H7 (cell line): ENCODE measurements at regions not wholly inside any gene's neighbourhood (a gene's known extent, or its start where the extent isn't known, plus 50 kb on each side); places are given as distances from the start of the nearest gene placed in this dataset.

ENCODE experiments used
- DNase-seq: peaks from one replicate; pipeline ENCODE4 v3.0.0; 2012
- H3K27me3 ChIP-seq: 2 replicates; pipeline ENCODE4 v1.6.0; 2011; ENCODE audit warnings: mild to moderate bottlenecking, low read length; ENCODE audit not compliant: control insufficient read depth, insufficient read depth
- H3K36me3 ChIP-seq: replicated peaks from 2 replicates; pipeline ENCODE4 v1.5.1; 2011; ENCODE audit warnings: low read length; ENCODE audit not compliant: control insufficient read depth, insufficient read depth
- H3K4me3 ChIP-seq: 2 replicates; pipeline ENCODE4 v1.5.1; 2011; ENCODE audit warnings: low read depth, mild to moderate bottlenecking, control low read depth, low read length, moderate library complexity; ENCODE audit not compliant: insufficient read depth

DNA sequence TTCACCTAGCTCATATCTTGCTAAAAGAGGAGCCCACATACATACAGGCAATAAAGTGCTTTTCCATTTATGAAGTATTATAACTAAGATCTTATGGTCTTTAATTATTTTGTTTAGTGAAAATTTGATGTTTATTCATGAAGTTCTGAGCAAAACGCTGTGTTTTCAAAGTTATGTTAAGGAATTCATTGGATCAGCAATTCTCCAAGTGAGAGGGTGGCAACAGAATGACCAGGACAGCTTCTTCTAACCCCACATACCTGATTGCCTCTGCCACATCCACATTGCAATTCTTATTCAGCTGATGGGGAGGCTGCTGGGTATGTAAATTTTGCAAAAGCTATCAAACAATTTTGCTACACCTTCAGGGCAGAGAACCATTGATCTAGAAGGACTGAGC is 116.8 kb downstream of the OGFRL1 start:
- no peaks in the 10 kb centered on the region for H3K36me3 ChIP-seq
- no peaks in the 10 kb centered on the region for H3K27me3 ChIP-seq
- H3K4me3 ChIP-seq: no peak overlapping the region
- no peak for DNase-seq

DNA sequence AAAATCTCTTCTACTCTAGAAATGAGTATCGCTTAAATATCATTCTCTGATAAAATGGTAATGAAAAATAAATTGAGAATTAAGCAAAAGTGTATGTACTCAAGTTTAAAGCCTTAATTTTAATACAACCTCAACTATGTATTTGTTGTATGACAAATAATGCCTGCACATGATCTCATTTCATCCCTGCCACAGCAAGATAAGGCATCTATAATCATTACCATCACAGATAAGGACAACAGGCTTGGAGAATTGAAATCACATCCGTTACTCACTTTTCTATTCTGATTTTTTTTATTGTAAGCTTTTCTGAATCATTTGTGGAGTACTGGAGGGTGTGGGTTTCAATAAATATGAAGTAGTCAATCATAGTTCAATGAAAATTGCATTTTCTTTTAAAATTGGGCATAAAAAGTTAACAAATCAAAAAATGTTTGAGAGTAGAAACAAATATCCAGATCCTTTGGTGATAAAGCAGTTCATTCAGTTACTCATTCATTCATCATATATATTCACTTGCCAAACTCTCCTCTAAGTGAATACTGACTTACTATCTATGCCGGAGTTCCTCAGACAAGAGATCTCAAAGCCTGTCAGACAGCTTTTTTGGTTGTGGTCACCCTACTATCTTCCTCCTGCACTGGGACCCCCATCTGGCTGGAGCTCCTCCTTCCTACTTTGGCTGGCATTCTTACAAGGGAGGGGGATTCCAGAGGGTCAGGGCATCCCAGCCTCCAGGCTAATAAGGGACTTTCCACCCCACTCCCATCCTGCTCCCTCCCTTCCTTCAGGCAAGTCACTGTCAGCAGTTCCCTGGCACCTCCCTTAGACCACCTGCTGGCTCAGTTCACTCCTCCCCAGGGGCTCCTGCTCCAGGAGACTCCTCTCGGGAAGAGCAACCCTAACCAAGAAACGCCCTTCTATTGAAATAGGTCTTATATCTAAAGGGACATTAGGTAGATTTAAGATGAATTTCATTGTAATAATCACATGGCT is 118.6 kb downstream of the OGFRL1 start:
- no peak overlapping the region for H3K4me3 ChIP-seq

DNA sequence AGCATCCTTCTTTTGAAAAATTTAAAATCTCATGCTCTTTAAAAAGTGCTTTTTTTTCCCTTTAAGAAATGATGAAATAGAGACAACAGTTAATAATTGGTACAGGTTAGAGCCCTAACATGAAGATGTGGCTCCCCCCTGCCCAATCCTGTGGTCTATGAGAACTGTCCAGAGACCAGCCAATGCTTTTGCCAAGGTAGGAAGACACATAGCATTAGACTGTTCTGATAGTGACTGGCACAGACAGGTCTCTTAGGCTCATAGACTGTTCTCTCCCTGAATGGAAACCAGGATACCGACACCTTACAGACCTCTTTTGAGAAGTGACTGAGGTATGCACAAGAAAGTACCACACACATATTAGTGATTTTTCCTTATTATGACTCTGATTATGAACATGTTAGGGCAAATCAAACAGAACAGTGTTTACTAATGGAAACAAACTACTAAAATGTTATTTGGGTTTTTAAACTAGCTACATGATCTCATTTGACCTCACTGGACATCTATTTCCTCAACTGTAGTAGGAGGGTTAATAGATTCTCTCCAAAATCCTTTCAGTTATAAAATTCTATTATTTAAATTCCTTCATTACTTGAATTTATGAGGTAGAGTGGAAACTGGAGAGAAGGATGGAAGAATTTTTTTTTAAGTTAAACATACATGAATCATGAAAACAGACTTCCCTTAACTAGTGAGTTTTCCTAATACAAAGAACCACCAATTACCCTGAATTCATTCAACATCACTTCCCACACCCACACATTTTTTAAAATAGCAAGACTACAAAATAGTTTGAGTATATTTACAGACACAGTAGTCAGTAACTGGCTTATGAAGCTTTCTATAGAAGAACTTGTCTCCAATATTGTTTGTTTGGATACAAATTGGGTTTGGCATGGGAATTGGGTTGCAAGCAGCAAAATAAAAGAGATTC is 120.4 kb downstream of the OGFRL1 start:
- no peak overlapping the region for H3K4me3 ChIP-seq
- H3K27me3 ChIP-seq: no peaks in the 10 kb centered on the region
- DNase-seq: no peak
- H3K36me3 ChIP-seq: no peaks in the 10 kb centered on the region

More for the DNA sequence above, 118.6 kb downstream of the OGFRL1 start:
- peak; percentile 14 for DNase-seq
- Histone ChIP-seq H3K27me3 (no peaks in the 10 kb centered on the region), H3K36me3 (no peaks in the 10 kb centered on the region)

DNA sequence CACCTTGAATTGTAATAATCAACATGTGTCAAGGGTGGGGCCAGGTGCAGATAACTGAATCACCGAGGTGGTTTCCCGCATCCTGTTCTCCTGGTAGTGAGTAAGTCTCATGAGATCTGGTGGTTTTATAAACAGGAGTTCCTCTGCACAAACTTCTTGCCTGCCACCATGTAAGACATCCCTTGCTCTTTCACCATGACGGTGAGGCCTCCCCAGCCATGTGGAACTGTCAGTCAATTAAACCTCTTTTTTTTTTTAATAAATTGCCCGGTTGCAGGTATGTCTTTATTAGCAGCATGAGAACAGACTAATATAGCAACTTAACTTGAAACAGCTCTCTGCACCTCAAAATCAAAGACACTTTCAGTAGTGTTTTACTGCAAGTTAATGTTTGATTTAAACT is 121.6 kb downstream of the OGFRL1 start:
- H3K27me3 ChIP-seq: no peaks in the 10 kb centered on the region
- no peaks in the 10 kb centered on the region for H3K36me3 ChIP-seq
- DNase-seq: no peak
- H3K4me3 ChIP-seq: no peak overlapping the region

DNA sequence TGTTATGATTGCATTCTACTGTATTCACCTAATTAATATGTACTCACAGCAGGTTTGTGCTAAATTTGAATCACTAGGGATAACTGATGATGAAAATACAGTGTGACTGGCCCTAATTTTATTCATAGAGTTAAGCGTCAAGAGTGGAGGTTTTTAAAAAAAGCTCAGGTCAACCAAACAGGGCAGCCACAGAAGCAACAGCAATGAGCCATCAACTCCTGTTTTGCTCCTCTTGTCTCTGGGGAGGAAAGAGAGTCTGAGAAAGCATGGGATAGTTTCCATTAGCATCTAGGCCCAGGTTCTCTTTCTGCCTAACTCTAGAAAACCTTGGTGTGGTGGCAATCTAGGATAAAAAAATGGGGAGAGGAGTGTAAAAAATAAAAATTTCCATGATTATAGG is 122.1 kb downstream of the OGFRL1 start:
- Histone ChIP-seq H3K36me3 (no peaks in the 10 kb centered on the region; the same call in 1 of the 2 replicates), H3K27me3 (no peaks in the 10 kb centered on the region), H3K4me3 (no peak overlapping the region)
- no peak for DNase-seq

DNA sequence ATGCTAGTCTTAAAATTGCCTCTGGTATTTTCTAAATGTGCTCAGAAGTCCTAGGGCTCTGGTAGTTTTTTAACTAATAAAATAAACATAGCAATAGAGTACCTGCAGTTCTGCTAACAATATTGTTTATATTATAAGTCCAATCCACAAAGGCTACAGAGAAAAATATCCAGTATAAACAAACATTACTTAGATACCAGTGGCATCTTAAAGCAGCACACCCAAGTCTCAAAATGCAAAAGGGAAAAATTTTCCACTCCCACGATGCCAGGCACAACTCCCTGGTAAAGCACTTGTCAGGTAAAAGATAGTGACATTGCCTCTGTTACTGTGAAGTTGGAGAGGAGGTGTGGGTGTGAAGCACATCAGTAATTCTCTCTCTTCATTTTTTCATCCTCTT is 123.3 kb downstream of the OGFRL1 start:
- DNase-seq: no peak
- Histone ChIP-seq H3K36me3 (peaks cover 2% of the 10 kb centered on the region), H3K27me3 (no peaks in the 10 kb centered on the region), H3K4me3 (no peak overlapping the region)

DNA sequence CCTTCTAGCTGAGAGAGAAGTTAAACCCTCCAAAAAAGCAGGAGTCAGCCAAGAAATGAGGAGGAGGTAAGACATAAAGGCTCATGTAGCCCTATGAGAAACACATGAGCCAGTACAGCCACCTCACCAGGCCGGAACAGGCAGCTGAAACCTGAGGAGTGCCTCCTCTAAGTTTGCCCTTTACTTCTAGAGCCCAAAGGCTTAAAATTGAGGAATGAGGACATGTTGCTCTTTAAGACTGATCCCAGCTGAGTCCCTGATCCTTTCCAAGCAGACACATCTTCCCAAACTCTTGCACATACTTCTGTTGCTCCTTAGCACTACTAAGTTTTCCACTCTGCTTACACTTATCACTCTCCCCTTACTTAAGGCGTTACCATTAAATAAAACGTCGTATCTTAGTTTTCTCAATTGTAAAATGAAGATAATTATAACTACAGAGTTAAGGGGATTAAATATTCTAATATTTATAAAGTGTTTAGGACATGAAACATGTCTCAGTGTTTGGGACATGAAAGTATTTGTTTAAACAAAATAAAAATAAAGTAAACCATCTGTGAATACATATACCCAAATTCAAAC is 124.0 kb downstream of the OGFRL1 start:
- no peak for DNase-seq
- H3K36me3 ChIP-seq: peaks cover 2% of the 10 kb centered on the region
- no peak overlapping the region for H3K4me3 ChIP-seq
- no peaks in the 10 kb centered on the region for H3K27me3 ChIP-seq

DNA sequence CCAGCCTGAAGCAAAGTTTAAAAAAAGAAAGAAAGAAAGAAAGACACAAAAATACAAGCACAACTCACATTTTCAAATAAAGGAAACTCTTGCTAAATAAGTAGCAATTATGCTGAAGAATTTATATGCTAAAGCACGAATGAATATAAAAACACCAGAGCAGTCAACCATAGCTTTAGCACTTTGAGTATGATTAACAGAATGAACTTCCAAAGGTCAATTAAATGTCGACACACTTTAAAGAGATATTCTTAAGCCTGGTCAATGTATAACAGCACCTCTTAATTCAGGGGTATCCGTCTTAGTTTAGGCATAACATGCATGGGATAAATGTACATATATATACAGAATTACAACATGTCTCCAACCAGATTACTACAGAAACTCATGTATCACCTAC is 125.9 kb downstream of the OGFRL1 start:
- H3K27me3 ChIP-seq: peaks cover 3% of the 10 kb centered on the region
- H3K4me3 ChIP-seq: no peak overlapping the region
- H3K36me3 ChIP-seq: peaks cover 2% of the 10 kb centered on the region
- DNase-seq: no peak

DNA sequence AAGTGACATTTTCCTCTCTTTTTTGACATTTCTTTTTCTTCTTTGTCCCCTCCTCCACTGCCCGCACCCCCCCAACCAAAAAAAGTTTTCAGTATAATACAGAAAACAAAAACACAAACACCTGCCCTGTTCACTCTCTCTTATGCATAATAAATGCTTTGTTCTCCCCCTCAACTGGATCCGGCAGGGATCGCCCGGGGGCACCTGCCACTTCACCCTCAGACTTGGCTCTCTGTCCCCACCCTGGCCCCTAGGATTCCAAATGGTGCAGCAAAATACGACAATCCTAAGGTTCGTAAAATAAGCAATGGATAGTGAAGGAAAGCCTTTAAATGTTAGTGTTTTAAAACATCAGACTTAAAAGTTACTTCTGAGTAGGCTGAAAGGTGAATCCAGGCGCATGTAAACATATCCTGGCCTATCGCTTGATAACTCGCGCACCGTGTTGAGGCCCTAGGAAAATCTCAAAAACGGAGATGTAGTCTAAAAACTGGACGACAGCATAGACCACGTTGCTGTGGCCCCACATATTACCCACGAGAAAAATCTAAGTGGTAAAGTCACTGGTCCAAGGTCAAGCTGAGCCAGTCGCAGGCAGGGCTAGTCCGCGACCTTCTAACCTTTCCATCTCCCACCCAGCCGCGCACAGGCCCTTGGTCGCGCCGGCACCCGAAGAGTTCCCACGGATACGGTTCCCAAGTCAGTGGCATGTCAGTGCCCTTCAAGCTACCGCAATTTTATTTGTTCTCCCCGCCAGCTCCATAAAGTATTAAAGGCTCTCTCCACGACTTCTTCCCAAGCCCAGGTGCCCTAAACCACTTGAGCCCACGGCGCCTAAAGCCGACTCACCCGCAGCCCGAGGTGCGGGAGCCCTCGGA is 130.8 kb downstream of the OGFRL1 start:
- Histone ChIP-seq H3K4me3 (peak overlapping the region; percentile 87), H3K36me3 (peaks cover 2% of the 10 kb centered on the region), H3K27me3 (peaks cover 9% of the 10 kb centered on the region)
- peak; percentile 9 for DNase-seq

DNA sequence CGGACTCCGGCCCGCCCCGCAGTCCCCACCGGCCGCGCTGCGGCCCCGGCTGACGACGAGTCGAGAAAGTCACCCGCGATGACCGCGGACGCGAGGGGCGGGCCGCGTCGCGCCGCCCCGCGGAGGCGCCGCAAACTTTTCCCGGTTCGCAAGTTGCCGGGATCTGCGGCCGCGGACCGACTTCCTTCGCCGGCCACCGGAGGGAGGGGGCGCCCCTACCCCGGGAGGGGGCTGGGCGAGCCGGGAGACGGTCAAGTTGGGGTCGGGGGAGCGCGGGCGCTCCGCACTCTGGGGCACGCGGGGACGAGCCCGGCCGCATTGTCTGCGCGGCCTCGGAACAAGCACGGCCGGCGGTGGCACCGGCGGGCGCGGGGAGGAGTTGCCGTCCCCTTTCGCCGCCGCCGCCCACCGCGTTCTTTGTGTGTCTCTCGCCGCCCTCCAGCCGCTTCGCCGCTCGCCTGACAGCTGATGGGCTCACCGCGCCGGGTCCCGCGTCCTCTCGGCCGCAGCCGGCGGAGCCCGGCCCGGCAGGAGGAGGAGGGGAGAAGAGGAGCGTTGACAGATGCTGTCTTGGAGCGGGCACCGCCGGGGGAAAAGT is 131.6 kb downstream of the OGFRL1 start:
- Histone ChIP-seq H3K36me3 (peaks cover 2% of the 10 kb centered on the region), H3K4me3 (peak overlapping the region; percentile 87), H3K27me3 (peaks cover 9% of the 10 kb centered on the region)
- DNase-seq: peak; percentile 65

DNA sequence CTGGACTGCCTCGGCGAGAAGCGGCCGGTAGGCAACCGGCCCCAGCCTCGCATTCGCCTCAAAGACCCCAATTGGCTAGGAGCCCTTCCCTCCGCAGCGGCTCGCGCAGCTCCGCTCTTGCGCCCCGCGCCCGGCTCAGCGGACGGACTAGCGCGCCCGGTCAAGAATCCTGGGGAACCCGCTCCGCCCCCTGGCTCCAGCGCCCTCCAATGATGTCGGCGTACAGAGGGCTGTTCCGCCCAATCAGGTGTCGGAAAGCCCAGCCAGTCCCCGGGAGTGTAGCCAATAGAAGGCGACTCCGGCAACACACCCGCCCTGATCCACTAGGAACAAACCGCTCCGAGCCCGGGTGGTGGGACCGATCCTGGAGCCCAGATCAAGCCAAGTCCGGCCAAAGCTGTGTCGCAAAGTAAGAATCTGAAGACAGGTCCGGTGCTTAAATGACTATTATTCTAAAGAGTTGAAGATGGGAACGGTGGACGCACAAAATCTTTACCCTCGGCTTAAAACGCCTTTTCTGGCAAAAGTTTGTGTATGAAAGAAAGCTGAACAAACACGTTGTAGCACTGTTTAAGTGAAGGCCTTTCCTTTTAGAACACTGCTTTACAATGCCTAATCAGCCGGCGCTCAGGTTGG is 132.2 kb downstream of the OGFRL1 start:
- DNase-seq: peak; percentile 87

DNA sequence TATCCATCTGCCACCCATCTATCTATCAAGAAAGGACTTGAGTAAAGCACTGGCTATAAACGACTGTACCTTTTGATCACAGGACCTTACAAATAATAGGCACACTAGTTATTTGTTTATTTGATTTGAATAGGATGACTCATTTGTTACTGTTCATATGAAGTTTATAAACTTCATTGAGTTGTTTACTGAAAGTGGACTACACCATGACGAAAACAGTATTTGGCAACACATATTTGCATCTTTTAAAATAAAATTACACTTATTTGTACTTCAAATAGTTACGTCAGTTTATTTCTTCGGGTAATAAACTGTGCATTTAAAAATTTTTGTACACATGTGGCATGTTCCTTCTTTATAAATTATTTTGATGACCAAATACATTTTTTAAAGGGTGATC is 133.0 kb downstream of the OGFRL1 start:
- Histone ChIP-seq H3K4me3 (no peak overlapping the region), H3K36me3 (no peaks in the 10 kb centered on the region), H3K27me3 (peaks cover 9% of the 10 kb centered on the region)
- no peak for DNase-seq

More for the DNA sequence above, 132.2 kb downstream of the OGFRL1 start:
- Histone ChIP-seq H3K36me3 (peaks cover 2% of the 10 kb centered on the region; the same call in 1 of the 2 replicates), H3K27me3 (peaks cover 9% of the 10 kb centered on the region), H3K4me3 (peak overlapping the region; percentile 87)

DNA sequence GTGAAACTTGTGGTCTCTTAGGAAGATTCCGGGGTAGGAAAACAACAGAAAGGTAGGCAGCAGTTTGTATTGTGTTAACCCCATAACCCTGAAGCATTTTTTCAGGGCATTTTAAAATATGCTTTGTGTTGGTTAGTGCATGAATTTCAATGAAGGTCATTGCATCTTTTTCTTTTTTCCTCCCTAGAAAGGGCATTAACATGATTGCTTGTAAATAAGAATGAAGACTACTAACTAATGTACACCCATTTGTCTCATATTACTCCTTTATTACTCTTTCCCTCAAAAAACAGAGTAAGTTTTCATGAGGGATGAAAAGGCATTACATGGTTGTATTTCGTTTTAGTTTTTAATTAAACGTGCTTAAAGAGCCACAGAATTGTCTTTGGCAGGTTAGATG is 141.4 kb downstream of the OGFRL1 start:
- H3K27me3 ChIP-seq: no peaks in the 10 kb centered on the region
- no peak overlapping the region for H3K4me3 ChIP-seq
- DNase-seq: no peak
- H3K36me3 ChIP-seq: no peaks in the 10 kb centered on the region
